Trophoblast cell (in vitro differentiated cells and primary cell): ENCODE measurements at regions not wholly inside any gene's neighbourhood (a gene's known extent, or its start where the extent isn't known, plus 50 kb on each side); places are given as distances from the start of the nearest gene placed in this dataset.
A peak's percentile ranks its signal among the peaks of the same experiment; 100 is the strongest.

Experiments used
- DNase-seq, 2 donors: peaks; one replicate each; pipeline ENCODE4 v3.0.0-alpha.2; 2016
- H2AFZ ChIP-seq: 2 replicates; pipeline ENCODE4 v1.6.1; 2013; ENCODE audit warnings: low read length, moderate library complexity, mild to moderate bottlenecking; ENCODE audit not compliant: insufficient read depth, poor library complexity
- H2AK5ac ChIP-seq: 2 replicates; pipeline ENCODE4 v1.6.1; 2013; ENCODE audit warnings: mild to moderate bottlenecking, low read length
- H2BK120ac ChIP-seq: 2 replicates; pipeline ENCODE4 v1.6.1; 2013; ENCODE audit warnings: low read length, mild to moderate bottlenecking, moderate library complexity; ENCODE audit not compliant: insufficient read depth, poor library complexity
- H2BK12ac ChIP-seq: 2 replicates; pipeline ENCODE4 v1.6.1; 2013; ENCODE audit warnings: mild to moderate bottlenecking, low read length, moderate library complexity
- H2BK5ac ChIP-seq: 2 replicates; pipeline ENCODE4 v1.6.1; 2013; ENCODE audit warnings: low read length, low read depth, moderate library complexity, mild to moderate bottlenecking; ENCODE audit not compliant: poor library complexity
- H3K14ac ChIP-seq: 2 replicates; pipeline ENCODE4 v1.6.1; 2013; ENCODE audit warnings: mild to moderate bottlenecking, low read length
- H3K18ac ChIP-seq: 2 replicates; pipeline ENCODE4 v1.6.1; 2013; ENCODE audit warnings: mild to moderate bottlenecking, low read length
- H3K23ac ChIP-seq: 2 replicates; pipeline ENCODE4 v1.6.1; 2013; ENCODE audit warnings: low read length
- H3K27ac ChIP-seq: 2 replicates; pipeline ENCODE4 v1.5.1; 2013; ENCODE audit warnings: low read depth, mild to moderate bottlenecking, inconsistent platforms, low read length, moderate library complexity
- H3K27me3 ChIP-seq: 2 replicates; pipeline ENCODE4 v1.6.1; 2013; ENCODE audit warnings: inconsistent platforms, mild to moderate bottlenecking, low read length, moderate library complexity; ENCODE audit not compliant: insufficient read depth
- H3K36me3 ChIP-seq, 2 experiments: 1 replicate in 1 of 2; 2 replicates in 1 of 2; pipeline ENCODE4 v1.6.1; 2013; ENCODE audit warnings: low read length in 2 of 2, mild to moderate bottlenecking in 2 of 2, moderate library complexity in 1 of 2; ENCODE audit not compliant: insufficient read depth in 2 of 2, control insufficient read depth in 1 of 2
- H3K4ac ChIP-seq: 2 replicates; pipeline ENCODE4 v1.6.1; 2013; ENCODE audit warnings: low read depth, mild to moderate bottlenecking, low read length, moderate library complexity
- H3K4me1 ChIP-seq, 2 experiments: 1 replicate in 1 of 2; 2 replicates in 1 of 2; pipeline ENCODE4 v1.6.1; 2013; ENCODE audit warnings: low read length in 2 of 2, mild to moderate bottlenecking in 2 of 2, moderate library complexity in 1 of 2; ENCODE audit not compliant: insufficient read depth in 2 of 2, control insufficient read depth in 1 of 2
- H3K4me2 ChIP-seq: 2 replicates; pipeline ENCODE4 v1.6.1; 2013; ENCODE audit warnings: inconsistent platforms, mild to moderate bottlenecking, low read length, moderate library complexity
- H3K4me3 ChIP-seq: 2 replicates; pipeline ENCODE4 v1.5.1; 2013; ENCODE audit warnings: mild to moderate bottlenecking, low read depth, low read length, inconsistent platforms
- H3K79me1 ChIP-seq: one replicate; pipeline ENCODE4 v1.6.1; 2013; ENCODE audit warnings: low read length
- H3K79me2 ChIP-seq: 2 replicates; pipeline ENCODE4 v1.6.1; 2013; ENCODE audit warnings: low read length, mild to moderate bottlenecking; ENCODE audit not compliant: control insufficient read depth, insufficient read depth, poor library complexity
- H3K9ac ChIP-seq: 2 replicates; pipeline ENCODE4 v1.6.1; 2013; ENCODE audit warnings: mild to moderate bottlenecking, low read length
- H3K9me3 ChIP-seq: 2 replicates; pipeline ENCODE4 v1.6.1; 2013; ENCODE audit warnings: low read depth, mild to moderate bottlenecking, control low read depth, inconsistent platforms, low read length; ENCODE audit not compliant: insufficient read depth
- H4K12ac ChIP-seq: 2 replicates; pipeline ENCODE4 v1.6.1; 2013; ENCODE audit warnings: low read depth, mild to moderate bottlenecking, low read length, moderate library complexity
- H4K8ac ChIP-seq: 2 replicates; pipeline ENCODE4 v1.6.1; 2013; ENCODE audit warnings: low read depth, mild to moderate bottlenecking, low read length, moderate library complexity
- H4K91ac ChIP-seq: one replicate; pipeline ENCODE4 v1.6.1; 2013; ENCODE audit warnings: low read depth, mild to moderate bottlenecking, low read length, moderate library complexity
- WGBS: extraction: QIAGEN DNeasy Blood & Tissue Kit; methylation state at CpG from one replicate; pipeline ENCODE4 v1.1.7; 2013; ENCODE audit warnings: missing lambda C conversion rate; ENCODE audit not compliant: insufficient read length, insufficient coverage; ENCODE audit errors: extremely low coverage; 5-methylcytosine and 5-hydroxymethylcytosine counted together

DNA sequence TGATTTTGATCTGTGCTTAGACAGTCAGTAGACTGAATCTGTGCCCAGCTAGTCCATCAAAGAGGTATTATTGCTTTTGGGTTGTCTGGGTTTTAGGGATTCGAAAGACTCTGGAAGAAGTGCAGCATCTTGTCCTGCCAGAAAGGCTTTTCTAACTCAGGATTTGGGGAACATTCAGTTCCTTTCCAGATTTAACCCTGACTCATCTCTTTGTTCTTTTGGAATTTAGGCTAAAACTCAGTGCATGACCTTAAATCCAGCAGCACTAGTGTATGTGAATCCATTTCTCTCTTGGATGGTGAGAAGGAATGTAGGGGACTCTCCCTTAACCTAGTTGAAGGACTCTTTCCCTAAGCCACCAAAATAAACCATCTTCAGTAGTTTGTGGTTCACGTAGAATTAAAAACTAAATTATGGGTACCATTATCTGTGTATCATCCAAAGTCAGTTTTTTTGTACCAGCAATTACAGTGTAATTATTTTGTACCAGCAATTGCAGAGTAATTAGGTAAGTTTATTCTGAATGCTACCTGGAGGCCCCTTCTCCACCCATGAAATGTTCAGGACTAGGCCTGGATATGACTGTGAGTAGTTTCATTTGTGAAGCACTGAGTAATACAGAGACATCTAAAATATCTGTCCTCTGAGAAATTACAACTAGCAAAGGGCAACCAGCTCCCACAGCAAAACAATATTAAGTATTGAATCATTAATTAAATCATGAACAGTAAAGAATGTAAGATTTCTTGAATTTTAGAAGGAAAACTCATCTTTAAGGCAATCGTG is 384.0 kb downstream of the TMA16 start:
- H4K8ac ChIP-seq = no peak overlapping the region
- no peak overlapping the region for H4K12ac ChIP-seq
- no peaks in the 10 kb centered on the region for H3K79me1 ChIP-seq
- H3K4me2 ChIP-seq = no peak overlapping the region
- no peaks in the 10 kb centered on the region for H3K4me1 ChIP-seq
- H3K27ac ChIP-seq = no peak overlapping the region
- no peak for DNase-seq
- no peaks in the 10 kb centered on the region for H3K9me3 ChIP-seq
- no peak overlapping the region for H4K91ac ChIP-seq
- no peak overlapping the region for H2BK12ac ChIP-seq
- no peaks in the 10 kb centered on the region for H3K27me3 ChIP-seq
- no peak overlapping the region for H3K23ac ChIP-seq
- no peak overlapping the region for H2AFZ ChIP-seq
- H3K14ac ChIP-seq = no peak overlapping the region
- H3K9ac ChIP-seq = no peak overlapping the region
- H3K36me3 ChIP-seq = no peaks in the 10 kb centered on the region
- no peak overlapping the region for H3K18ac ChIP-seq
- H2AK5ac ChIP-seq = no peak overlapping the region
- no peak overlapping the region for H3K4ac ChIP-seq
- H3K4me3 ChIP-seq = no peak overlapping the region
- WGBS = no CpG with 5 or more reads among the region's 3 CpGs
- no peaks in the 10 kb centered on the region for H3K79me2 ChIP-seq
- no peak overlapping the region for H2BK120ac ChIP-seq
- H2BK5ac ChIP-seq = no peak overlapping the region

DNA sequence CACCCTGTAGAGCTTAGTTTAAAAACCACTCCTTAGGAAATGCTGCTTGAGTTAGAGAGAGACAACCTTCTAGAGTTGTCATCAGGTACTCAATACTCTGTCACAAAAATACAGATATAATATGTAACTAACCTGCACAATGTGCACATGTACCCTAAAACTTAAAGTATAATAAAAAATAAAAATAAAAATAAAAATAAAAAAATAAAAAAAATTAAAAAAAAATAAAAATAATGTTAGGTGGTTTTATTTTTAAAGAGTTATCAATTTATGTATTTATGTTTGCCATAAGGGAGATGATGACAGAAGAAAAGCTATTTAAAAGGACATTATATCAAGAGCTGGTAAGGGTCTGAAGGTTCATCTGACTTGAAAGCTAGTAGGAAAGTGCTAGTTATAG is 397.9 kb downstream of the TMA16 start:
- Histone ChIP-seq H3K4me1 (no peaks in the 10 kb centered on the region), H3K4me2 (no peak overlapping the region), H2BK5ac (no peak overlapping the region), H3K27ac (no peak overlapping the region), H4K8ac (no peak overlapping the region), H2BK120ac (no peak overlapping the region), H4K91ac (no peak overlapping the region), H3K14ac (no peak overlapping the region), H3K79me1 (no peaks in the 10 kb centered on the region), H3K9ac (no peak overlapping the region), H4K12ac (no peak overlapping the region), H2AK5ac (no peak overlapping the region), H2BK12ac (no peak overlapping the region), H3K79me2 (no peaks in the 10 kb centered on the region), H3K4ac (no peak overlapping the region), H2AFZ (no peak overlapping the region), H3K9me3 (no peaks in the 10 kb centered on the region), H3K27me3 (no peaks in the 10 kb centered on the region), H3K23ac (no peak overlapping the region), H3K4me3 (no peak overlapping the region), H3K18ac (no peak overlapping the region), H3K36me3 (no peaks in the 10 kb centered on the region)
- no peak for DNase-seq

DNA sequence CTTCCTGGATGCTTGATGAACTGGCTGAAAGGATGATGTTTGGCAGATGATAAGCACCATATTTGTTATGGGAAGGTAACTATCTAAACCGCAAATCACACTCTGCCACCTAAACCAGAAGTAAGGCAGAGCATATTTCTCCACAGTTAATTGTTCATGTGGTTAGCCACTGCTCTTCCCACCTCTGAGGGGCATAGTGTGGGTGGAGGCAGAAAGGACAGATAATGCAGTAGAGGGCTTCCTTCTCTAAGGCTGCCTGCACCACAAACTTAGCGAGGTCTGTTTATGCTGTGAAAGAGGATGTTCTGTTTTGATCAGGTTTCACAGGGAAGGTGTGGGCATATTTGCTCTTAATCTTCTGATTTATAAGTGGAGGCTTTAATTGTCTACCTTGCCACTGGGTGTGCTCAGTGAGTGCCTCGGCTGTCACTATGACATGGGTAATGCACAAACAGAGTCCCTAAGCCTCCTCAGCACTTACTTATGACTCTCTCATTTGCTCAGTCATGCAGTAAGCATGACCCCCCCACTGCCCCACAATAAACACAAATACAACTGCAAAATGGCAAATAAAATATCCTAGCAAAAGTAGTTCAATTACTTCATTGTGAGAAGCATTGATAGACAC is 401.0 kb downstream of the TMA16 start:
- no peak overlapping the region for H3K18ac ChIP-seq
- no peaks in the 10 kb centered on the region for H3K27me3 ChIP-seq
- H4K12ac ChIP-seq = no peak overlapping the region
- H2AK5ac ChIP-seq = no peak overlapping the region
- H3K36me3 ChIP-seq = no peaks in the 10 kb centered on the region
- no peak for DNase-seq
- WGBS = no CpG with 5 or more reads among the region's 3 CpGs
- H3K27ac ChIP-seq = no peak overlapping the region
- H2AFZ ChIP-seq = no peak overlapping the region
- no peak overlapping the region for H3K4me2 ChIP-seq
- no peaks in the 10 kb centered on the region for H3K9me3 ChIP-seq
- H4K8ac ChIP-seq = no peak overlapping the region
- peak overlapping the region; percentile 58 for H3K23ac ChIP-seq
- no peak overlapping the region for H3K4ac ChIP-seq
- no peak overlapping the region for H2BK120ac ChIP-seq
- H3K9ac ChIP-seq = no peak overlapping the region
- H3K4me3 ChIP-seq = no peak overlapping the region
- H3K4me1 ChIP-seq = no peaks in the 10 kb centered on the region
- no peak overlapping the region for H3K14ac ChIP-seq
- no peak overlapping the region for H4K91ac ChIP-seq
- H2BK5ac ChIP-seq = no peak overlapping the region
- H3K79me1 ChIP-seq = no peaks in the 10 kb centered on the region
- H3K79me2 ChIP-seq = no peaks in the 10 kb centered on the region
- no peak overlapping the region for H2BK12ac ChIP-seq

DNA sequence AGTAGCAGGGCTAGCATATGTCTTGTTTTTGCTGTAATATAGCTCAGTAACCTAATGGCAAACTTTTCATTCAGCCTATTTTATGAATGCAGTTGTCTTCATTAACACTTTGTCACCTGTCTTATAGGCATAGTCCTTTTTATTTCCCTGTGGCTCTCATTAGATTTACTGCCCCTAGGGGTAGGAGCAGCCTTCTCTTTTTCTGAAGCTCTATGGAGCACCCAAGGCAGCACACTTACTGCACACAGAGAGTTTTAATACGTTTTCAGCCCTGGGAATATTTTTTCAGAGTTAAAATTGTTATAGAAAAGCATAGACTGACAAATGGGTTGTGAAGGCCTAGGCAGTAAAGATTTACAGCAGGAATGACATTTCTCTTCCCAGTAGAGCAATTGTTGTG is 406.8 kb downstream of the TMA16 start:
- Histone ChIP-seq H3K9ac (no peak overlapping the region), H3K27me3 (no peaks in the 10 kb centered on the region), H3K79me1 (no peaks in the 10 kb centered on the region), H3K4me2 (no peak overlapping the region), H4K8ac (no peak overlapping the region), H3K23ac (no peak overlapping the region), H4K12ac (no peak overlapping the region), H3K9me3 (no peaks in the 10 kb centered on the region), H3K4me3 (no peak overlapping the region), H3K14ac (no peak overlapping the region), H3K36me3 (no peaks in the 10 kb centered on the region), H2BK5ac (no peak overlapping the region), H2AFZ (no peak overlapping the region), H3K4ac (no peak overlapping the region), H3K4me1 (no peaks in the 10 kb centered on the region), H3K18ac (no peak overlapping the region), H2BK12ac (no peak overlapping the region), H3K79me2 (no peaks in the 10 kb centered on the region), H2AK5ac (no peak overlapping the region), H2BK120ac (no peak overlapping the region), H4K91ac (no peak overlapping the region), H3K27ac (no peak overlapping the region)
- WGBS = no CpG with 5 or more reads among the region's 1 CpG
- no peak for DNase-seq
